Panc1 (cell line): ENCODE measurements at regions not wholly inside any gene's neighbourhood (a gene's known extent, or its start where the extent isn't known, plus 50 kb on each side); places are given as distances from the start of the nearest gene placed in this dataset.

Experiments
- ATAC-seq: fragments of 200-7000 bp; cut with Tn5 transposase; 2 replicates; pipeline ENCODE4 v1.9.1; 2020; ENCODE audit warnings: mild to moderate bottlenecking, moderate library complexity
- BruUV-seq: library from RNA; stranded (reverse); fragments of 400-500 nt; replicated peaks from 2 replicates; lab custom pipeline; 2021; lab: Mats Ljungman, UMichigan
- CTCF ChIA-PET: fragments of 300-600 bp; sonication (Branson Sonifier 250); formaldehyde crosslinking; loops from one replicate; lab custom pipeline; 2022; ENCODE audit warnings: antibody characterized with exemption; lab: Charles Lee
- POLR2A ChIA-PET: fragments of 300-600 bp; sonication (Branson Sonifier 250); formaldehyde crosslinking; loops from one replicate; lab custom pipeline; 2022; ENCODE audit warnings: antibody characterized with exemption; lab: Charles Lee
- DNase-seq: peaks from one replicate; pipeline ENCODE4 v3.0.0-alpha.2; 2010; ENCODE audit warnings: low read depth, low spot score
- H3K27ac ChIP-seq: 2 replicates; pipeline ENCODE4 v1.5.1; 2011; ENCODE audit warnings: mild to moderate bottlenecking, low read length, inconsistent platforms
- H3K27me3 ChIP-seq: fragments of 200-500 bp; sonication (Bioruptor generic); 2 replicates; pipeline ENCODE4 v1.6.0; 2014; ENCODE audit warnings: low read length, inconsistent platforms; ENCODE audit not compliant: control insufficient read depth, insufficient read depth
- H3K36me3 ChIP-seq: fragments of 200-500 bp; sonication (Bioruptor generic); 2 replicates; pipeline ENCODE4 v1.5.1; 2014; ENCODE audit warnings: inconsistent platforms, mild to moderate bottlenecking, low read length, moderate library complexity; ENCODE audit not compliant: control insufficient read depth, insufficient read depth
- H3K4me1 ChIP-seq: 2 replicates; pipeline ENCODE4 v1.5.1; 2011; ENCODE audit warnings: inconsistent platforms, mild to moderate bottlenecking, low read length, moderate library complexity; ENCODE audit not compliant: control insufficient read depth, insufficient read depth
- H3K4me3 ChIP-seq, 2 experiments: 2 replicates each; pipeline ENCODE4 v1.5.1; 2011 to 2012; ENCODE audit warnings: low read depth in 2 of 2, low read length in 2 of 2, mild to moderate bottlenecking in 2 of 2, inconsistent platforms in 1 of 2, moderate library complexity in 1 of 2
- H3K9me3 ChIP-seq: fragments of 200-500 bp; sonication (Bioruptor generic); 2 replicates; pipeline ENCODE4 v1.5.1; 2014; ENCODE audit warnings: low read depth, mild to moderate bottlenecking, inconsistent platforms, low read length, moderate library complexity; ENCODE audit not compliant: control insufficient read depth, insufficient read depth
- CTCF ChIP-seq: fragments of 450-650 bp; IDR thresholded peaks from 2 replicates; pipeline ENCODE4 v1.5.1; 2017; ENCODE audit warnings: mild to moderate bottlenecking
- POLR2AphosphoS5 ChIP-seq: IDR thresholded peaks from 2 replicates; pipeline ENCODE4 v1.6.1; 2012; ENCODE audit warnings: mild to moderate bottlenecking, low read depth, low read length, moderate library complexity
- REST ChIP-seq, 2 experiments: IDR thresholded peaks; 2 replicates each; pipeline ENCODE4 v1.6.1; 2011 to 2012; ENCODE audit warnings: low read depth in 2 of 2, control low read depth in 1 of 2, low read length in 1 of 2, mild to moderate bottlenecking in 1 of 2, moderate library complexity in 1 of 2; ENCODE audit not compliant: insufficient read depth in 1 of 2
- SIN3A ChIP-seq: IDR thresholded peaks from 2 replicates; pipeline ENCODE4 v1.6.1; 2012; ENCODE audit warnings: low read depth, mild to moderate bottlenecking, low read length, moderate library complexity, borderline replicate concordance; ENCODE audit not compliant: insufficient read depth
- TCF7L2 ChIP-seq: IDR thresholded peaks from 2 replicates; pipeline ENCODE4 v1.6.1; 2011; ENCODE audit warnings: mild to moderate bottlenecking, low read depth, low read length, inconsistent platforms
- in situ Hi-C: cut with HindIII; loops from 2 replicates; pipeline ENCODE4 v1.10.0; 2016; ENCODE audit warnings: low sequenced_read_pairs, low pct_unique_long_range_greater_than_20kb
- intact Hi-C: fragments of 100-400 bp; cut with micrococcal nuclease; formaldehyde crosslinking; loops from one replicate; pipeline ENCODE4 v1.10.0; 2022; ENCODE audit not compliant: unreplicated experiment

- in situ Hi-C loops: no loop called here
- POLR2A ChIA-PET: interaction anchor here (0.6 kb wide), 2 partner anchors 22 to 302 kb away, joined by 3 to 4 read pairs; no protein-coding TSS in a partner anchor
- H3K27ac ChIP-seq: no peak overlapping the region
- H3K9me3 ChIP-seq: no peaks in the 10 kb centered on the region
- CTCF ChIA-PET: no interaction called here
- H3K4me1 ChIP-seq: no peaks in the 10 kb centered on the region
- DNase-seq: no peak
- H3K27me3 ChIP-seq: no peaks in the 10 kb centered on the region
- ATAC-seq: no peak
- H3K4me3 ChIP-seq: no peak overlapping the region
- TF ChIP-seq REST (IDR thresholded peaks at IDR 0.05; ENCODE audit: insufficient read depth in 1 of 2, low read depth in 2 of 2, low read length in 1 of 2) (no peak), CTCF (no peak)
- intact Hi-C loops: no loop called here
- BruUV-seq: no TSS peak
- H3K36me3 ChIP-seq: no peaks in the 10 kb centered on the region
Measured at GRCh38 chr3:16118396-16118795, 56.1 kb upstream of the GALNT15 start.

- no peak overlapping the region for H3K27ac ChIP-seq
- H3K27me3 ChIP-seq: no peaks in the 10 kb centered on the region
- H3K4me1 ChIP-seq: no peaks in the 10 kb centered on the region
- DNase-seq: no peak
- no peaks in the 10 kb centered on the region for H3K9me3 ChIP-seq
- no TSS peak for BruUV-seq
- H3K36me3 ChIP-seq: no peaks in the 10 kb centered on the region
- POLR2A ChIA-PET: no interaction called here
- TF ChIP-seq REST (IDR thresholded peaks at IDR 0.05; ENCODE audit: insufficient read depth in 1 of 2, low read depth in 2 of 2, low read length in 1 of 2): no peak
- TF ChIP-seq CTCF: no peak
- no peak for TF ChIP-seq POLR2AphosphoS5
- TF ChIP-seq TCF7L2: no peak
- no peak for TF ChIP-seq SIN3A
- in situ Hi-C loops: no loop called here
- no peak overlapping the region for H3K4me3 ChIP-seq
- CTCF ChIA-PET: no interaction called here
- ATAC-seq: no peak
- intact Hi-C loops: no loop called here
Measured at GRCh38 chr3:16119887-16120286, 54.6 kb upstream of the GALNT15 start.
